Tibial artery (tissue), 4 donors: ENCODE measurements at regions not wholly inside any gene's neighbourhood (a gene's known extent, or its start where the extent isn't known, plus 50 kb on each side); places are given as distances from the start of the nearest gene placed in this dataset.

Source experiments
- DNase-seq, 2 donors: peaks; one replicate each; pipeline ENCODE4 v3.0.0-alpha.2; 2019
- H3K27ac ChIP-seq, 2 donors: fragments of 200-600 bp; sonication (generic) in 1 of 2; 1 replicate in 1 of 2; 2 replicates in 1 of 2; pipeline ENCODE4 v1.5.1; 2018 to 2019; ENCODE audit warnings: mild to moderate bottlenecking in 1 of 2
- H3K27me3 ChIP-seq, 2 donors: fragments of 200-600 bp; sonication (generic) in 1 of 2; one replicate each; pipeline versions ENCODE4 v1.5.1 to v1.6.0; 2016 to 2019
- H3K36me3 ChIP-seq, 3 donors: fragments of 200-600 bp; sonication (generic) in 2 of 3; one replicate each; pipeline ENCODE4 v1.5.1; 2016 to 2019; ENCODE audit warnings: mild to moderate bottlenecking in 2 of 3
- H3K4me1 ChIP-seq, 4 donors: fragments of 200-600 bp; sonication (generic) in 2 of 4; 1 replicate in 3 of 4; 2 replicates in 1 of 4; pipeline ENCODE4 v1.5.1; 2016 to 2019
- H3K4me3 ChIP-seq, 2 donors: fragments of 200-600 bp; sonication (generic) in 1 of 2; 1 replicate in 1 of 2; 2 replicates in 1 of 2; pipeline ENCODE4 v1.5.1; 2018 to 2019; ENCODE audit warnings: mild to moderate bottlenecking in 2 of 2
- H3K9me3 ChIP-seq, 3 donors: fragments of 200-600 bp; sonication (generic) in 1 of 3; one replicate each; pipeline ENCODE4 v1.5.1; 2016 to 2019
- CTCF ChIP-seq, 2 experiments: fragments of 200-600 bp in 1 of 2; fragments of 450-650 bp in 1 of 2; IDR thresholded peaks; one replicate each; pipeline ENCODE4 v1.5.1; 2017 to 2019; ENCODE audit warnings: antibody characterized with exemption in 2 of 2, mild to moderate bottlenecking in 1 of 2, moderate library complexity in 1 of 2
- intact Hi-C: fragments of 100-400 bp; cut with DNase I; formaldehyde crosslinking; loops from one replicate; pipeline ENCODE4 v1.15.0; 2023; ENCODE audit warnings: low total_unique reads

- Histone ChIP-seq H3K9me3 (no peaks in the 10 kb centered on the region), H3K27ac (no peak overlapping the region), H3K4me1 (no peaks in the 10 kb centered on the region), H3K36me3 (no peaks in the 10 kb centered on the region), H3K4me3 (no peak overlapping the region), H3K27me3 (peaks cover 0 to 3% of the 10 kb centered on the region in 2 donors)
- TF ChIP-seq CTCF (IDR thresholded peaks at IDR 0.05) = no peak
- DNase-seq = no peak
- intact Hi-C loops = no loop called here
Observed at GRCh38 chr17:34716291-34716690, 136.9 kb downstream of the TMEM132E start.

GRCh38 chr17:34715504-34715903 is 136.1 kb downstream of the TMEM132E start:
- no peaks in the 10 kb centered on the region for H3K36me3 ChIP-seq
- H3K27ac ChIP-seq = no peak overlapping the region
- no peaks in the 10 kb centered on the region for H3K4me1 ChIP-seq
- peaks cover 0 to 6% of the 10 kb centered on the region in 2 donors for H3K27me3 ChIP-seq
- H3K9me3 ChIP-seq = no peaks in the 10 kb centered on the region
- no peak overlapping the region for H3K4me3 ChIP-seq
- intact Hi-C loops = no loop called here
- no peak for TF ChIP-seq CTCF (IDR thresholded peaks at IDR 0.05)
- no peak for DNase-seq

GRCh38 chr17:34714475-34715410 is 135.4 kb downstream of the TMEM132E start:
- Histone ChIP-seq H3K27ac (no peak overlapping the region), H3K27me3 (peaks cover 0 to 6% of the 10 kb centered on the region in 2 donors), H3K9me3 (no peaks in the 10 kb centered on the region), H3K4me1 (no peaks in the 10 kb centered on the region), H3K4me3 (no peak overlapping the region), H3K36me3 (no peaks in the 10 kb centered on the region)
- TF ChIP-seq CTCF (IDR thresholded peaks at IDR 0.05) = no peak
- no peak for DNase-seq
- intact Hi-C loops = no loop called here

GRCh38 chr17:34713687-34714086 is 134.3 kb downstream of the TMEM132E start:
- no peak for TF ChIP-seq CTCF (IDR thresholded peaks at IDR 0.05)
- Histone ChIP-seq H3K4me1 (no peaks in the 10 kb centered on the region), H3K27me3 (peaks cover 0 to 6% of the 10 kb centered on the region in 2 donors), H3K27ac (no peak overlapping the region), H3K4me3 (no peak overlapping the region), H3K36me3 (no peaks in the 10 kb centered on the region), H3K9me3 (no peaks in the 10 kb centered on the region)
- DNase-seq = no peak
- intact Hi-C loops = no loop called here

GRCh38 chr17:34712481-34713195 is 133.3 kb downstream of the TMEM132E start:
- Histone ChIP-seq H3K36me3 (no peaks in the 10 kb centered on the region), H3K27me3 (peaks cover 0 to 6% of the 10 kb centered on the region in 2 donors), H3K4me3 (no peak overlapping the region), H3K27ac (no peak overlapping the region), H3K4me1 (no peaks in the 10 kb centered on the region), H3K9me3 (no peaks in the 10 kb centered on the region)
- intact Hi-C loops = no loop called here
- no peak for DNase-seq
- TF ChIP-seq CTCF (IDR thresholded peaks at IDR 0.05) = no peak
